HepG2 (cell line): ENCODE measurements at regions not wholly inside any gene's neighbourhood (a gene's known extent, or its start where the extent isn't known, plus 50 kb on each side); places are given as distances from the start of the nearest gene placed in this dataset.

Experiments
- DNMT3B ChIP-seq: conservative IDR thresholded peaks from 2 replicates; pipeline ENCODE4 v1.6.1; 2016; ENCODE audit warnings: missing biosample characterization, control low read depth
- GABPA ChIP-seq, 2 experiments: IDR thresholded peaks; 2 replicates each; pipeline ENCODE4 v1.6.1; 2011 to 2016; ENCODE audit warnings: low read depth in 2 of 2, low read length in 1 of 2, missing biosample characterization in 1 of 2, missing genetic modification characterization in 1 of 2
- HNRNPK ChIP-seq: fragments of 200-400 bp; formaldehyde crosslinking; IDR thresholded peaks from 2 replicates; pipeline ENCODE4 v1.6.1; 2018; ENCODE audit warnings: low read length, low read depth, moderate library complexity, mild to moderate bottlenecking; ENCODE audit not compliant: poor library complexity, severe bottlenecking
- IRF2 ChIP-seq: IDR thresholded peaks from 2 replicates; pipeline ENCODE4 v1.6.1; 2018; ENCODE audit warnings: missing genetic modification reagents, missing compliant biosample characterization
- MAFF ChIP-seq: IDR thresholded peaks from 2 replicates; pipeline ENCODE4 v1.6.1; 2011; ENCODE audit warnings: low read depth, low read length, improper control_type of control experiment
- MXD4 ChIP-seq: IDR thresholded peaks from 2 replicates; pipeline ENCODE4 v1.6.1; 2016; ENCODE audit warnings: mild to moderate bottlenecking, missing biosample characterization, missing genetic modification reagents
- U2AF1 ChIP-seq: fragments of 200-400 bp; formaldehyde crosslinking; optimal IDR thresholded peaks from 2 replicates; pipeline ENCODE3; 2017; ENCODE audit warnings: mild to moderate bottlenecking, low read depth, low read length
- ZFP36L1 ChIP-seq: sonication (generic); formaldehyde crosslinking; IDR thresholded peaks from 2 replicates; pipeline ENCODE4 v1.8.0; 2022; ENCODE audit warnings: mild to moderate bottlenecking, missing genetic modification reagents, moderate library complexity
- ZFP36L2 ChIP-seq: sonication (generic); formaldehyde crosslinking; IDR thresholded peaks from 2 replicates; pipeline ENCODE4 v1.4.0; 2020; ENCODE audit warnings: missing genetic modification reagents
- ZNF121 ChIP-seq: sonication (generic); formaldehyde crosslinking; IDR thresholded peaks from 2 replicates; pipeline ENCODE4 v1.5.0; 2020; ENCODE audit warnings: mild to moderate bottlenecking, missing genetic modification reagents
- ZNF432 ChIP-seq: sonication (generic); formaldehyde crosslinking; IDR thresholded peaks from 2 replicates; pipeline ENCODE4 v1.5.0; 2020; ENCODE audit warnings: missing genetic modification reagents, mild to moderate bottlenecking, borderline replicate concordance
- ZNF772 ChIP-seq: sonication (generic); formaldehyde crosslinking; IDR thresholded peaks from 2 replicates; pipeline ENCODE4 v1.5.0; 2020; ENCODE audit warnings: mild to moderate bottlenecking, missing genetic modification reagents
- TF ChIP-seq, protein P1 (sequence below): sonication (generic); formaldehyde crosslinking; IDR thresholded peaks from 2 replicates; pipeline ENCODE4 v1.5.0; 2020; ENCODE audit warnings: mild to moderate bottlenecking, low read depth, missing genetic modification reagents, borderline replicate concordance
- TF ChIP-seq, protein P2 (sequence below): sonication (generic); formaldehyde crosslinking; IDR thresholded peaks from 2 replicates; pipeline ENCODE4 v1.4.0; 2020; ENCODE audit warnings: missing genetic modification reagents, borderline replicate concordance
- TF ChIP-seq, protein P3 (sequence below), 2 experiments: sonication (generic) in 1 of 2; formaldehyde crosslinking in 1 of 2; IDR thresholded peaks; 2 replicates each; pipeline versions ENCODE4 v1.6.1 to v1.9.0; 2014 to 2022; ENCODE audit warnings: antibody characterized with exemption in 1 of 2, borderline replicate concordance in 1 of 2, inconsistent platforms in 1 of 2, low read depth in 1 of 2, missing genetic modification reagents in 1 of 2
- TF ChIP-seq, protein P4 (sequence below): sonication (generic); formaldehyde crosslinking; IDR thresholded peaks from 2 replicates; pipeline ENCODE4 v1.4.0; 2020; ENCODE audit warnings: mild to moderate bottlenecking, missing genetic modification reagents, borderline replicate concordance

DNA sequence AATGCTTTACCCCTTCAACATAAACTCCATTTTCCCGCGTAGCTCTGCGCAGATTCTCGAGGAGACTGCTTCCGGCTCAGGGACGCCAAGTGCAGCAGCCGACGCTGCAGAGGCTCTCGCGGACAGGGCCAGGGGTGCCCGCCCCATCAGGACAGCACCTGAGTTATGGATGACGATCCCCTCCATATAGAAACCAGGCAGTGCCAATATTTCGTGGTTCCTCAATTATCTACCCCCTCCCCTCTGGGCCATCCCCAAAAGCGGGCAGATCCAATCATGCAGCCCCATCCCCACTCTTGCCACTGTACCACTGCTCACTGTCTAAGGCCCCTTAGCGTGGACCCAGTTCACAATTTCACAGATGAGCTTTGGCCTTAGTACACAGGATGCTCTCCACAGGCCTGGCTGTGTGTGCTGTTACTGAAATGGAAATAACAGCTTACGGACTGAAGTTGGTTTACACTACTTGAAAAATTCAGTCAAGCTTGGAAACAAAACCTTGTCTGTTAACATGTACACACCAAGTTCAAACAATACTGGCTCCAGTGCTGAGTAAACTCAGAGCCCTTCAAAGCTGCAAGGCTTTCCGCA, 74.5 kb downstream of the DACT2 start (continued):
- TF ChIP-seq DNMT3B (CRISPR knock-in tag) (no peak), ZNF432 (no peak), GABPA (IDR thresholded peaks at IDR 0.05; ENCODE audit: low read depth, low read length) (no peak), GABPA (CRISPR knock-in tag; IDR thresholded peaks at IDR 0.05; ENCODE audit: low read depth) (no peak), MXD4 (CRISPR knock-in tag) (no peak), ZNF121 (CRISPR knock-in tag) (no peak), HNRNPK (no peak), ZFP36L2 (CRISPR knock-in tag) (no peak), MAFF (no peak), U2AF1 (no peak), ZNF772 (peak; percentile 82; the same call in 1 of the 2 replicates), IRF2 (peak; percentile 68; the same call in 1 of the 2 replicates), ZFP36L1 (no peak; the same call in 1 of the 2 replicates)
- TF ChIP-seq, protein P1, sequence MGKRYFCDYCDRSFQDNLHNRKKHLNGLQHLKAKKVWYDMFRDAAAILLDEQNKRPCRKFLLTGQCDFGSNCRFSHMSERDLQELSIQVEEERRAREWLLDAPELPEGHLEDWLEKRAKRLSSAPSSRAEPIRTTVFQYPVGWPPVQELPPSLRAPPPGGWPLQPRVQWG (CRISPR knock-in tag): no peak
- TF ChIP-seq, protein P2, sequence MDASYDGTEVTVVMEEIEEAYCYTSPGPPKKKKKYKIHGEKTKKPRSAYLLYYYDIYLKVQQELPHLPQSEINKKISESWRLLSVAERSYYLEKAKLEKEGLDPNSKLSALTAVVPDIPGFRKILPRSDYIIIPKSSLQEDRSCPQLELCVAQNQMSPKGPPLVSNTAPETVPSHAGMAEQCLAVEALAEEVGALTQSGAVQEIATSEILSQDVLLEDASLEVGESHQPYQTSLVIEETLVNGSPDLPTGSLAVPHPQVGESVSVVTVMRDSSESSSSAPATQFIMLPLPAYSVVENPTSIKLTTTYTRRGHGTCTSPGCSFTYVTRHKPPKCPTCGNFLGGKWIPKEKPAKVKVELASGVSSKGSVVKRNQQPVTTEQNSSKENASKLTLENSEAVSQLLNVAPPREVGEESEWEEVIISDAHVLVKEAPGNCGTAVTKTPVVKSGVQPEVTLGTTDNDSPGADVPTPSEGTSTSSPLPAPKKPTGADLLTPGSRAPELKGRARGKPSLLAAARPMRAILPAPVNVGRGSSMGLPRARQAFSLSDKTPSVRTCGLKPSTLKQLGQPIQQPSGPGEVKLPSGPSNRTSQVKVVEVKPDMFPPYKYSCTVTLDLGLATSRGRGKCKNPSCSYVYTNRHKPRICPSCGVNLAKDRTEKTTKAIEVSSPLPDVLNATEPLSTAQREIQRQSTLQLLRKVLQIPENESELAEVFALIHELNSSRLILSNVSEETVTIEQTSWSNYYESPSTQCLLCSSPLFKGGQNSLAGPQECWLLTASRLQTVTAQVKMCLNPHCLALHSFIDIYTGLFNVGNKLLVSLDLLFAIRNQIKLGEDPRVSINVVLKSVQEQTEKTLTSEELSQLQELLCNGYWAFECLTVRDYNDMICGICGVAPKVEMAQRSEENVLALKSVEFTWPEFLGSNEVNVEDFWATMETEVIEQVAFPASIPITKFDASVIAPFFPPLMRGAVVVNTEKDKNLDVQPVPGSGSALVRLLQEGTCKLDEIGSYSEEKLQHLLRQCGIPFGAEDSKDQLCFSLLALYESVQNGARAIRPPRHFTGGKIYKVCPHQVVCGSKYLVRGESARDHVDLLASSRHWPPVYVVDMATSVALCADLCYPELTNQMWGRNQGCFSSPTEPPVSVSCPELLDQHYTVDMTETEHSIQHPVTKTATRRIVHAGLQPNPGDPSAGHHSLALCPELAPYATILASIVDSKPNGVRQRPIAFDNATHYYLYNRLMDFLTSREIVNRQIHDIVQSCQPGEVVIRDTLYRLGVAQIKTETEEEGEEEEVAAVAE: 0 out of 2 replicates have a peak, but pooled peaks have one; percentile 28
- TF ChIP-seq, protein P3, sequence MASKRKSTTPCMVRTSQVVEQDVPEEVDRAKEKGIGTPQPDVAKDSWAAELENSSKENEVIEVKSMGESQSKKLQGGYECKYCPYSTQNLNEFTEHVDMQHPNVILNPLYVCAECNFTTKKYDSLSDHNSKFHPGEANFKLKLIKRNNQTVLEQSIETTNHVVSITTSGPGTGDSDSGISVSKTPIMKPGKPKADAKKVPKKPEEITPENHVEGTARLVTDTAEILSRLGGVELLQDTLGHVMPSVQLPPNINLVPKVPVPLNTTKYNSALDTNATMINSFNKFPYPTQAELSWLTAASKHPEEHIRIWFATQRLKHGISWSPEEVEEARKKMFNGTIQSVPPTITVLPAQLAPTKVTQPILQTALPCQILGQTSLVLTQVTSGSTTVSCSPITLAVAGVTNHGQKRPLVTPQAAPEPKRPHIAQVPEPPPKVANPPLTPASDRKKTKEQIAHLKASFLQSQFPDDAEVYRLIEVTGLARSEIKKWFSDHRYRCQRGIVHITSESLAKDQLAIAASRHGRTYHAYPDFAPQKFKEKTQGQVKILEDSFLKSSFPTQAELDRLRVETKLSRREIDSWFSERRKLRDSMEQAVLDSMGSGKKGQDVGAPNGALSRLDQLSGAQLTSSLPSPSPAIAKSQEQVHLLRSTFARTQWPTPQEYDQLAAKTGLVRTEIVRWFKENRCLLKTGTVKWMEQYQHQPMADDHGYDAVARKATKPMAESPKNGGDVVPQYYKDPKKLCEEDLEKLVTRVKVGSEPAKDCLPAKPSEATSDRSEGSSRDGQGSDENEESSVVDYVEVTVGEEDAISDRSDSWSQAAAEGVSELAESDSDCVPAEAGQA (IDR thresholded peaks at IDR 0.05; ENCODE audit: low read depth): peak; percentile 64; the same call in 1 of the 2 replicates
- TF ChIP-seq, protein P3 (CRISPR knock-in tag; IDR thresholded peaks at IDR 0.05; ENCODE audit: borderline replicate concordance): 0 out of 2 replicates have a peak, but pooled peaks have one; percentile 37
- TF ChIP-seq, protein P4, sequence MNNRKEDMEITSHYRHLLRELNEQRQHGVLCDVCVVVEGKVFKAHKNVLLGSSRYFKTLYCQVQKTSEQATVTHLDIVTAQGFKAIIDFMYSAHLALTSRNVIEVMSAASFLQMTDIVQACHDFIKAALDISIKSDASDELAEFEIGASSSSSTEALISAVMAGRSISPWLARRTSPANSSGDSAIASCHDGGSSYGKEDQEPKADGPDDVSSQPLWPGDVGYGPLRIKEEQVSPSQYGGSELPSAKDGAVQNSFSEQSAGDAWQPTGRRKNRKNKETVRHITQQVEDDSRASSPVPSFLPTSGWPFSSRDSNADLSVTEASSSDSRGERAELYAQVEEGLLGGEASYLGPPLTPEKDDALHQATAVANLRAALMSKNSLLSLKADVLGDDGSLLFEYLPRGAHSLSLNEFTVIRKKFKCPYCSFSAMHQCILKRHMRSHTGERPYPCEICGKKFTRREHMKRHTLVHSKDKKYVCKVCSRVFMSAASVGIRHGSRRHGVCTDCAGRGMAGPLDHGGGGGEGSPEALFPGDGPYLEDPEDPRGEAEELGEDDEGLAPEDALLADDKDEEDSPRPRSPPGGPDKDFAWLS (CRISPR knock-in tag): no peak
